ENCODE measurements at regions not wholly inside any gene's neighbourhood (a gene's known extent, or its start where the extent isn't known, plus 50 kb on each side); places are given as distances from the start of the nearest gene placed in this dataset.

- Histone ChIP-seq H3K27ac (no peak overlapping the region), H3K4me1 (no peaks in the 10 kb centered on the region), H3K27me3 (no peaks in the 10 kb centered on the region), H3K36me3 (no peaks in the 10 kb centered on the region), H3K4me3 (no peak overlapping the region), H3K9me3 (no peaks in the 10 kb centered on the region)
- TF ChIP-seq EP300 (IDR thresholded peaks at IDR 0.05) (no peak), POLR2A (IDR thresholded peaks at IDR 0.05) (no peak), POLR2AphosphoS5 (IDR thresholded peaks at IDR 0.05) (no peak)
- TF ChIP-seq, protein P1, sequence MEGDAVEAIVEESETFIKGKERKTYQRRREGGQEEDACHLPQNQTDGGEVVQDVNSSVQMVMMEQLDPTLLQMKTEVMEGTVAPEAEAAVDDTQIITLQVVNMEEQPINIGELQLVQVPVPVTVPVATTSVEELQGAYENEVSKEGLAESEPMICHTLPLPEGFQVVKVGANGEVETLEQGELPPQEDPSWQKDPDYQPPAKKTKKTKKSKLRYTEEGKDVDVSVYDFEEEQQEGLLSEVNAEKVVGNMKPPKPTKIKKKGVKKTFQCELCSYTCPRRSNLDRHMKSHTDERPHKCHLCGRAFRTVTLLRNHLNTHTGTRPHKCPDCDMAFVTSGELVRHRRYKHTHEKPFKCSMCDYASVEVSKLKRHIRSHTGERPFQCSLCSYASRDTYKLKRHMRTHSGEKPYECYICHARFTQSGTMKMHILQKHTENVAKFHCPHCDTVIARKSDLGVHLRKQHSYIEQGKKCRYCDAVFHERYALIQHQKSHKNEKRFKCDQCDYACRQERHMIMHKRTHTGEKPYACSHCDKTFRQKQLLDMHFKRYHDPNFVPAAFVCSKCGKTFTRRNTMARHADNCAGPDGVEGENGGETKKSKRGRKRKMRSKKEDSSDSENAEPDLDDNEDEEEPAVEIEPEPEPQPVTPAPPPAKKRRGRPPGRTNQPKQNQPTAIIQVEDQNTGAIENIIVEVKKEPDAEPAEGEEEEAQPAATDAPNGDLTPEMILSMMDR (IDR thresholded peaks at IDR 0.05): no peak
- no peak for DNase-seq
- intact Hi-C loops (cut with DNase I): no loop called here
- WGBS, 2 donors: 70 to 78% methylated on average over 3 of the region's 3 CpGs
Observed at GRCh38 chr11:115906171-115906570, 402.0 kb upstream of the CADM1 start.

GRCh38 chr11:115905341-115906000 is 401.3 kb upstream of the CADM1 start:
- TF ChIP-seq EP300 (IDR thresholded peaks at IDR 0.05): no peak
- TF ChIP-seq, protein P1 (IDR thresholded peaks at IDR 0.05): no peak
- no peak for TF ChIP-seq POLR2AphosphoS5 (IDR thresholded peaks at IDR 0.05)
- TF ChIP-seq POLR2A (IDR thresholded peaks at IDR 0.05): no peak
- H3K27ac ChIP-seq: no peak overlapping the region
- intact Hi-C loops (cut with DNase I): no loop called here
- DNase-seq: no peak
- H3K36me3 ChIP-seq: no peaks in the 10 kb centered on the region
- no peaks in the 10 kb centered on the region for H3K4me1 ChIP-seq
- no peaks in the 10 kb centered on the region for H3K9me3 ChIP-seq
- 58 to 62% methylated on average over 3 of the region's 3 CpGs for WGBS, 2 donors
- H3K4me3 ChIP-seq: no peak overlapping the region
- H3K27me3 ChIP-seq: no peaks in the 10 kb centered on the region

- intact Hi-C loops (cut with DNase I): no loop called here
- Histone ChIP-seq H3K4me1 (no peaks in the 10 kb centered on the region), H3K36me3 (no peaks in the 10 kb centered on the region), H3K27ac (no peak overlapping the region), H3K4me3 (no peak overlapping the region), H3K9me3 (no peaks in the 10 kb centered on the region), H3K27me3 (no peaks in the 10 kb centered on the region)
- 91 to 92% methylated on average over 4 of the region's 4 CpGs for WGBS, 2 donors
- TF ChIP-seq, protein P1 (IDR thresholded peaks at IDR 0.05): no peak
- TF ChIP-seq POLR2A (IDR thresholded peaks at IDR 0.05): no peak
- TF ChIP-seq POLR2AphosphoS5 (IDR thresholded peaks at IDR 0.05): no peak
- TF ChIP-seq EP300 (IDR thresholded peaks at IDR 0.05): no peak
- DNase-seq: no peak
Observed at GRCh38 chr11:115903179-115903578, 399.0 kb upstream of the CADM1 start.

DNA sequence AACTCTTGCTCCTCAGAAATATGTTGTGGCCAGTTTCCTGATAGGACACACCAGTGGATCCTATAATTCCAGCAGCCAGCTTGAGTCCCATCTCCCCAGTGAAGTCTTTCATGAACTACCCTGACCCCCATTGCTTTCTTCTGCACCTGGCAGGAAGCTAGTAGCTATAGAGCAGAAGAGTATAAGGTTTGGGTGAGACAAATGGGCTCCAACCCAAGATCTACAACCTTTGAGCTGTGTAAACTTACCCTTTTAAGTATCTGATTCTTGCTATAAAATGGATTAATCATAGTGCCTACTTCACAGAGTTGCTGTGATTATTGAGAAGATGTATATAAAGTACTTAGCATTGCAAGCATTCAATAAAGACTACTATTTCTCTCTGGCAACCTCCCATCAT is 396.9 kb upstream of the CADM1 start:
- Histone ChIP-seq H3K27me3 (no peaks in the 10 kb centered on the region), H3K4me1 (no peaks in the 10 kb centered on the region), H3K36me3 (no peaks in the 10 kb centered on the region), H3K9me3 (no peaks in the 10 kb centered on the region), H3K4me3 (no peak overlapping the region), H3K27ac (no peak overlapping the region)
- intact Hi-C loops (cut with DNase I): no loop called here
- TF ChIP-seq, protein P1 (IDR thresholded peaks at IDR 0.05): no peak
- TF ChIP-seq POLR2A (IDR thresholded peaks at IDR 0.05) (no peak), EP300 (IDR thresholded peaks at IDR 0.05) (no peak), POLR2AphosphoS5 (IDR thresholded peaks at IDR 0.05) (no peak)
- DNase-seq: no peak

DNA sequence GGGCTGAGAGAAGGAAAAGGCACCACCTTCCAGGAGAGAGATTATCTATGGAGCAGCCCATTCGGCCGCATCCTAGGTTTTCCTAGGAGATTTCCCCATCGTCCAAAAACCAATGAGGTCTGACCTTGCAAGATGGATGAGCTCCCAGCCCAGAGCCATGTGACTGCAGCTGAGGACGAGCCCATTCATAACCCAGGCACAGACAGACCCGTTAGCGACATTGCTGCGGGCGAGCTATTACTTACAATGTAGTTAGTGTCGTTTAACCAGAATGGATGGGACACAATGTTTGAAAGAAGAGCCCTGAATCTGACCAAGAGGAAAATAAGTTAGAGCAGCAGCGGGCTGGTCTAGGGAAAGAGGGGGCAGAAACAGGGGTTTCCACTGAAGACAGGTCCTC is 395.9 kb upstream of the CADM1 start:
- Histone ChIP-seq H3K9me3 (no peaks in the 10 kb centered on the region), H3K27me3 (no peaks in the 10 kb centered on the region), H3K27ac (no peak overlapping the region), H3K4me1 (no peaks in the 10 kb centered on the region), H3K4me3 (no peak overlapping the region), H3K36me3 (no peaks in the 10 kb centered on the region)
- intact Hi-C loops (cut with DNase I): no loop called here
- no peak for DNase-seq
- WGBS, 2 donors: 92 to 94% methylated on average over 10 of the region's 10 CpGs
- TF ChIP-seq POLR2AphosphoS5 (IDR thresholded peaks at IDR 0.05) (no peak), POLR2A (IDR thresholded peaks at IDR 0.05) (no peak), EP300 (IDR thresholded peaks at IDR 0.05) (no peak)
- TF ChIP-seq, protein P1 (IDR thresholded peaks at IDR 0.05): no peak
